ENCODE measurements at regions not wholly inside any gene's neighbourhood (a gene's known extent, or its start where the extent isn't known, plus 50 kb on each side); places are given as distances from the start of the nearest gene placed in this dataset.
"Not testable (repeated sequence)": the region's sequence is repeated elsewhere in the genome, so short reads cannot be mapped to it uniquely, and the experiment has no call there.

DNA sequence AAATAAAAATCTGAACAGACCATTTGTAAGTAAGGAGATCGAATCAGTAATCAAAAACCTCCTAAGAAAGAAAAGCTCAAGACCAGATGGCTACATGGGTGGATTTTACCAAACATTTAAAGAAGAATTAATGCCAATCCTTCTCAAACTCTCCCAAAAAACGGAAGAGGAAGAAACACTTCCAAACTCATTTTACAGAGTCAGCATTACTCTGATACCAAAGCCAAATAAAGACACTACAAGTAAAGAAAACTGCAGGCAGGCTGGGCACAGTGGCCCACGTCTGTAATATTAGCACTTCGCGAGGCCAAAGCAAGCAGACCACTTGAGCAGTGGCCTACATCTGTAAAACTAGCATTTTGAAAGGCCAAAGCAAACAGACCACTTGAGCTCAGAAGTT is 159.8 kb downstream of the DPY19L2 start:
- Histone ChIP-seq H3K9me3 (ENCODE audit: control insufficient read depth in 2 of 2, insufficient read depth in 1 of 2, low read length in 1 of 2) (no peaks in the 10 kb centered on the region), H3K27me3 (ENCODE audit: control insufficient read depth in 2 of 2, insufficient read depth in 1 of 2, low read length in 1 of 2) (no peaks in the 10 kb centered on the region), H3K27ac (ENCODE audit: low read depth in 1 of 2, low read length in 1 of 2) (no peak overlapping the region), H3K36me3 (ENCODE audit: control insufficient read depth in 2 of 2, insufficient read depth in 2 of 2, low read length in 1 of 2) (no peaks in the 10 kb centered on the region), H3K4me1 (ENCODE audit: control insufficient read depth in 2 of 2, insufficient read depth in 2 of 2, low read length in 2 of 2) (no peaks in the 10 kb centered on the region), H3K4me3 (ENCODE audit: low read length in 2 of 2) (no peak overlapping the region)
- WGBS, result 95% methylated on average over 5 of the region's 5 CpGs
- DNase-seq (ENCODE audit: low read depth in 6 of 9, low spot score in 9 of 9), result no peak

DNA sequence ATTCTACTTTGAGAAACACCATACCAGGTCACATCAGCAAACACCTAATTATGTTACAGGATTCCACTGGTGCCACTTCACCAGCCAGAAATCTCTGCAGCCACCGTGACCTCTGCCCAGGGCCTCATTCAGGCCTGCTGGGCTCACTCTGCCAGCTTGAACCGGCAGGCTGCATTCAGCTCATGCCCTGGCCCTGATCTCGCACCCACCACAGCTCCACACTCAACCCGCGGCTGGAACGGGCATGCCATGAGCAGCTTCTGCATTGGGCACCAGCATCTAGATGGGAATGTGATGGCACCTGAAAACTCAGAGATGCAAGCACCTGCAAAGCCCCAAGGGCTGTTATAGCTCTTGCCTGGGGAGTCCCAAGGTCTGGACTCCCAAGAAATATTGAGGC is 168.7 kb downstream of the DPY19L2 start:
- Histone ChIP-seq H3K36me3 (ENCODE audit: control insufficient read depth in 2 of 2, insufficient read depth in 2 of 2, low read length in 1 of 2) (no peaks in the 10 kb centered on the region), H3K9me3 (ENCODE audit: control insufficient read depth in 2 of 2, insufficient read depth in 1 of 2, low read length in 1 of 2) (no peaks in the 10 kb centered on the region), H3K27ac (ENCODE audit: low read depth in 1 of 2, low read length in 1 of 2) (no peak overlapping the region), H3K4me1 (ENCODE audit: control insufficient read depth in 2 of 2, insufficient read depth in 2 of 2, low read length in 2 of 2) (no peaks in the 10 kb centered on the region), H3K27me3 (ENCODE audit: control insufficient read depth in 2 of 2, insufficient read depth in 1 of 2, low read length in 1 of 2) (no peaks in the 10 kb centered on the region), H3K4me3 (ENCODE audit: low read length in 2 of 2) (no peak overlapping the region)
- 96% methylated on average over 6 of the region's 6 CpGs for WGBS
- DNase-seq (ENCODE audit: low read depth in 6 of 9, low spot score in 9 of 9), result no peak

DNA sequence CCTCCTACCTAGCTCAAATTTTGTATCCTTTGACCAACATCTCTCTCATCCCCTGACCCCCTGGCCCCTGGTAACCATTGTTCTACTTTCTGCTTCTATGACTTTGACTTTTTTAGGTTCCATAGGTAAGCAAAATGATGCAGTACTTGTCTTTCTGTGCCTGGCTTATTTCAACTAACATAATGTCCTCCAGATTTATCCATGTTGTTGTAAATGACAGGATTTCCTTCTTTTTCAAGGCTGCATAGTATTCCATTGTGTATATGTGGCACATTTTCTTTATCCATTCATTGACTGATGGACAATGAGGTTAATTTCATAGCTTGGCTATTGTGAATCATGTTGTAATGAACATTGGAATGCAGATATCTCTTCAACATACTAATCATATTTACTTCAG is 170.1 kb downstream of the DPY19L2 start:
- Histone ChIP-seq H3K4me3 (ENCODE audit: low read length in 2 of 2) (no peak overlapping the region), H3K4me1 (ENCODE audit: control insufficient read depth in 2 of 2, insufficient read depth in 2 of 2, low read length in 2 of 2) (no peaks in the 10 kb centered on the region), H3K9me3 (ENCODE audit: control insufficient read depth in 2 of 2, insufficient read depth in 1 of 2, low read length in 1 of 2) (no peaks in the 10 kb centered on the region), H3K27me3 (ENCODE audit: control insufficient read depth in 2 of 2, insufficient read depth in 1 of 2, low read length in 1 of 2) (no peaks in the 10 kb centered on the region), H3K27ac (ENCODE audit: low read depth in 1 of 2, low read length in 1 of 2) (no peak overlapping the region), H3K36me3 (ENCODE audit: control insufficient read depth in 2 of 2, insufficient read depth in 2 of 2, low read length in 1 of 2) (no peaks in the 10 kb centered on the region)
- no peak for DNase-seq (ENCODE audit: low read depth in 6 of 9, low spot score in 9 of 9)

DNA sequence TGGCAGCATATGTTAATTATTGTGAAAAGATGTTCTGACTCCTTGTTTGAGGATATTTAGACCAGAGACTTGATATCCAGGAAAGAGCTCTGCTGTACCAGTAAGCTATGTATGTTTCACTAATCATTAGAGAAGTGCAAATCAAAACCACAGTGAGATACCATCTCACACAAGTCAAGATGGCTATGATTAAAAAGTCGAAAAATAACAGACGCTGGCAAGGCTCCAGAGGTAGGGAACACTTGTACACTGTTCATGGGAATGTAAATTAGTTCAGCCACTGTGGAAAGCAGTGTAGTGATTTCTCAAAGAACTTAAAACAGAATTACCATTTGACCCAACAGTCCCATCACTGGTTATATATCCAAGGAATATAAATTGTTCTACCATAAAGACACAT is 171.6 kb downstream of the DPY19L2 start:
- WGBS, result 49% methylated on average over 2 of the region's 2 CpGs
- Histone ChIP-seq H3K9me3 (ENCODE audit: control insufficient read depth in 2 of 2, insufficient read depth in 1 of 2, low read length in 1 of 2) (no peaks in the 10 kb centered on the region), H3K27me3 (ENCODE audit: control insufficient read depth in 2 of 2, insufficient read depth in 1 of 2, low read length in 1 of 2) (no peaks in the 10 kb centered on the region), H3K36me3 (ENCODE audit: control insufficient read depth in 2 of 2, insufficient read depth in 2 of 2, low read length in 1 of 2) (no peaks in the 10 kb centered on the region), H3K4me1 (ENCODE audit: control insufficient read depth in 2 of 2, insufficient read depth in 2 of 2, low read length in 2 of 2) (no peaks in the 10 kb centered on the region), H3K27ac (ENCODE audit: low read depth in 1 of 2, low read length in 1 of 2) (no peak overlapping the region), H3K4me3 (ENCODE audit: low read length in 2 of 2) (no peak overlapping the region)
- no peak for DNase-seq (ENCODE audit: low read depth in 6 of 9, low spot score in 9 of 9)

DNA sequence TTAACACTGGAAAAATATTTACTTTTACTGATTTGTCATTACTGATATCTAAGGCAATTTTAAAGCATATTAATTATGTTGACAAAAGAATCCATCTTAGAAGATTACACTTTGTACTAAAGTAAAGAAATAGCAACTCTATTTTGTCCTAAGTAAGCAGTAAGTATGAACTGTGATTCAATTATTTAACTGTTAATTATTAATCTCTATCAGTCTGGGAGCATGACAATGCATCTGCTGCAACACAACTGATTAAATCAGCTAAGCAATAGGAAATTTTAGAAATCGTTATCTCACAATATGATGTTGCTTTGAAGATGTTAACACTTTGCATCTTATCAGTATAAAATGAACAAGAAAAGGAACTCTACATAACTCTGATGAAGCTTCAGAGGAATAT is 172.3 kb downstream of the DPY19L2 start:
- Histone ChIP-seq H3K36me3 (ENCODE audit: control insufficient read depth in 2 of 2, insufficient read depth in 2 of 2, low read length in 1 of 2) (no peaks in the 10 kb centered on the region), H3K27me3 (ENCODE audit: control insufficient read depth in 2 of 2, insufficient read depth in 1 of 2, low read length in 1 of 2) (no peaks in the 10 kb centered on the region), H3K4me1 (ENCODE audit: control insufficient read depth in 2 of 2, insufficient read depth in 2 of 2, low read length in 2 of 2) (no peaks in the 10 kb centered on the region), H3K9me3 (ENCODE audit: control insufficient read depth in 2 of 2, insufficient read depth in 1 of 2, low read length in 1 of 2) (no peaks in the 10 kb centered on the region), H3K27ac (ENCODE audit: low read depth in 1 of 2, low read length in 1 of 2) (no peak overlapping the region), H3K4me3 (ENCODE audit: low read length in 2 of 2) (no peak overlapping the region)
- WGBS, result 86% methylated on average over 1 of the region's 1 CpG
- DNase-seq (ENCODE audit: low read depth in 6 of 9, low spot score in 9 of 9), result no peak

DNA sequence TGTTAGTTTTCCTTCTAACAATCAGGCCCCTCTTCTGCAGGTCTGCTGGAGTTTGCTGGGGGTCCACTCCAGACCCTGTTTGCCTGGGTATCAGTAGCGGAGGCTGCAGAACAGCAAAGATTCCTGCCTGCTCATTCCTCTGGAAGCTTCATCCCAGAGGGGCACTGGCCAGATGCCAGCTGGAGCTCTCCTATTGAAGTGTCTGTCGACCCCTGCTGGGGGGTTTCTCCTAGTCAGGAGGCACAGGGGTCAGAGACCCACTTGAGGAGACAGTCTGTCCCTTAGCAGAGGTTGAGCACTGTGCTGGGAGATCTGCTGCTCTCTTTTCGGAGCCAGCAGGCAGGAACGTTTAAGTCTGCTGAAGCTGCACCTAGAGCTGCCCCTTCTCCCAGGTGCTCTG is 174.9 kb downstream of the DPY19L2 start:
- 76% methylated on average over 4 of the region's 4 CpGs for WGBS
- DNase-seq (ENCODE audit: low read depth in 6 of 9, low spot score in 9 of 9); H3K4me1 ChIP-seq (ENCODE audit: control insufficient read depth in 2 of 2, insufficient read depth in 2 of 2, low read length in 2 of 2): not testable (repeated sequence)

DNA sequence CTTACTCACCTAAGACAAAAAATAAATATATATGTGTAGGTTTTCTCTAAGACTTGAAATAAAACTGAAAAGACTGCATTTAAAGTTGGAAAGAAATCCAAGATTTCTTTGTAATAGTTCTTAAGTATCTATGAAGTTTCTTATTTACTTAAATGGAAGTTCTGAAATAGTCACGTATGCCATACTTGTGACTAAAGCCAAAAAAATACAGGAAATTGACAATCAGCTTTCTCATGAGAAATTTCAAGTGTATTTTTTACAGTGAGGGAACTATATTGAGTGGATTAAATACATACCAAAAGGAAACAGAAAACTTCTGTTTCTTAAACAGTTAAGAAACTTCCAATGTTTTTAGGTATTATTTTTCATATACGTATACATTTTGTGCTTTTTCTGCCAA is 188.1 kb downstream of the DPY19L2 start:
- WGBS, result 94% methylated on average over 2 of the region's 2 CpGs
- H3K9me3 ChIP-seq (ENCODE audit: control insufficient read depth in 2 of 2, insufficient read depth in 1 of 2, low read length in 1 of 2), result no peaks in the 10 kb centered on the region
- H3K4me3 ChIP-seq (ENCODE audit: low read length in 2 of 2), result no peak overlapping the region

More for the DNA sequence above, 174.9 kb downstream of the DPY19L2 start:
- H3K36me3 ChIP-seq (ENCODE audit: control insufficient read depth in 2 of 2, insufficient read depth in 2 of 2, low read length in 1 of 2); H3K27ac ChIP-seq (ENCODE audit: low read depth in 1 of 2, low read length in 1 of 2); H3K9me3 ChIP-seq (ENCODE audit: control insufficient read depth in 2 of 2, insufficient read depth in 1 of 2, low read length in 1 of 2); H3K27me3 ChIP-seq (ENCODE audit: control insufficient read depth in 2 of 2, insufficient read depth in 1 of 2, low read length in 1 of 2); H3K4me3 ChIP-seq (ENCODE audit: low read length in 2 of 2): not testable (repeated sequence)

DNA sequence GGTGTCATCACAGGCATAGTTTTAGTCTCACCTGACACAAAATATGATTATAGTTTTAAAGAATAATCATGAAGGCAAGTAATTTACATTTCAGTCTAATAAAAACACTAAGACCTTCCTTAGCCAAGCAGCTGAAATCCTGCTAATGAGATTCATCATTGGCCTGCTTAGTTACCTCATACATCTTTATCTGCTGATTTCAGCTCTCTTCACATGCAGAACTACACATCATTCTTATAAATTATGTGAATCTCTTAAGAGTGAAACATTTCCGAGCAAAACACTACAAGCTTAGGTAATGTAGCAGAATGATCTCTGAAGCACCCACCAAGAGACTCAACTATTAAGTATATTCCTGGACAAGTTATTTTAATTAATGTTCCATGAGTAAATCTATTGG is 198.1 kb downstream of the DPY19L2 start:
- Histone ChIP-seq H3K4me1 (ENCODE audit: control insufficient read depth in 2 of 2, insufficient read depth in 2 of 2, low read length in 2 of 2) (no peaks in the 10 kb centered on the region), H3K27ac (ENCODE audit: low read depth in 1 of 2, low read length in 1 of 2) (no peak overlapping the region), H3K36me3 (ENCODE audit: control insufficient read depth in 2 of 2, insufficient read depth in 2 of 2, low read length in 1 of 2) (no peaks in the 10 kb centered on the region), H3K9me3 (ENCODE audit: control insufficient read depth in 2 of 2, insufficient read depth in 1 of 2, low read length in 1 of 2) (no peaks in the 10 kb centered on the region), H3K4me3 (ENCODE audit: low read length in 2 of 2) (no peak overlapping the region), H3K27me3 (ENCODE audit: control insufficient read depth in 2 of 2, insufficient read depth in 1 of 2, low read length in 1 of 2) (no peaks in the 10 kb centered on the region)
- 99% methylated on average over 1 of the region's 1 CpG for WGBS
- DNase-seq (ENCODE audit: low read depth in 6 of 9, low spot score in 9 of 9), result no peak

More for the DNA sequence above, 188.1 kb downstream of the DPY19L2 start:
- Histone ChIP-seq H3K36me3 (ENCODE audit: control insufficient read depth in 2 of 2, insufficient read depth in 2 of 2, low read length in 1 of 2) (no peaks in the 10 kb centered on the region), H3K27ac (ENCODE audit: low read depth in 1 of 2, low read length in 1 of 2) (no peak overlapping the region), H3K4me1 (ENCODE audit: control insufficient read depth in 2 of 2, insufficient read depth in 2 of 2, low read length in 2 of 2) (no peaks in the 10 kb centered on the region), H3K27me3 (ENCODE audit: control insufficient read depth in 2 of 2, insufficient read depth in 1 of 2, low read length in 1 of 2) (no peaks in the 10 kb centered on the region)
- DNase-seq (ENCODE audit: low read depth in 6 of 9, low spot score in 9 of 9), result no peak

DNA sequence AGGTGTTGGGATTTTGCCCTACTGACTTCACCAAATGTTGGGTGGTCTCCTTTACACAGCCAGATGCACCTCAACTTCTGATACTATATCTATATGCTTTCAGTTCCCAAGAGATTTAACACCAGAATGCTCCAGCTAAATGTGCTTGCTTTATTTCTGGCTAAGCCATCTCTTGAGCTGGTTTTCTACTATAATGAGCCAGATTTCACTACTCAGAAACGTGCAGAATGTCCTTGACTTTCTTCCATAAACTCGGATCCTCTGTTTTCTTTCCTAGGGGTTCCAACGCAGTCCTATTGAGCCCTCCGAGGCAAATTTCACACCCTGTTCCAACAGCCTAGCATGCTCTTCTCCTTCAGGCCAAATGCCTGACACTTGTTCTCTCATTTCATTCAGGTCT is 200.3 kb downstream of the DPY19L2 start:
- H3K36me3 ChIP-seq (ENCODE audit: control insufficient read depth in 2 of 2, insufficient read depth in 2 of 2, low read length in 1 of 2), result no peaks in the 10 kb centered on the region
- no peaks in the 10 kb centered on the region for H3K4me1 ChIP-seq (ENCODE audit: control insufficient read depth in 2 of 2, insufficient read depth in 2 of 2, low read length in 2 of 2)
- H3K4me3 ChIP-seq (ENCODE audit: low read length in 2 of 2), result no peak overlapping the region
- no peaks in the 10 kb centered on the region for H3K9me3 ChIP-seq (ENCODE audit: control insufficient read depth in 2 of 2, insufficient read depth in 1 of 2, low read length in 1 of 2)
- no peaks in the 10 kb centered on the region for H3K27me3 ChIP-seq (ENCODE audit: control insufficient read depth in 2 of 2, insufficient read depth in 1 of 2, low read length in 1 of 2)
- WGBS, result 95% methylated on average over 4 of the region's 4 CpGs
- no peak overlapping the region for H3K27ac ChIP-seq (ENCODE audit: low read depth in 1 of 2, low read length in 1 of 2)
- no peak for DNase-seq (ENCODE audit: low read depth in 6 of 9, low spot score in 9 of 9)

DNA sequence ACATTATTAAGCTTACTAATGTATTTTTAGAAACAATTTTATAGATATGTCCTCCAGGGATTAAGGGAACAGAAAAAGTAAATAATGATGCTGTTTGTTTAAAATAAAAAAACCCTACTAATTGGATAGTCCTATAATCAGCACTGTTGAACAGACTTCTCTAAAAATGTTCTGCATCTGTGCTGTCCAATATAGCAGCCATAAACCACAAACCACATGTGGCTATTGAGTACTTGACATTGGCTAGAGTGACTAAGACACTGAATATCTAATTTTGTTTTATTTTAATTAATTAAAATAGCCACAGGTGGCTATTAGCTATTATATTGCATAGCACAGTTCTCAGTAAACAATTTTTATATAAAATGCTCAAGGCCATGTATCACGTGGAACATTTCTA is 210.4 kb downstream of the DPY19L2 start:
- no peak for DNase-seq (ENCODE audit: low read depth in 6 of 9, low spot score in 9 of 9)
- H3K9me3 ChIP-seq (ENCODE audit: control insufficient read depth in 2 of 2, insufficient read depth in 1 of 2, low read length in 1 of 2), result no peaks in the 10 kb centered on the region
- H3K36me3 ChIP-seq (ENCODE audit: control insufficient read depth in 2 of 2, insufficient read depth in 2 of 2, low read length in 1 of 2), result no peaks in the 10 kb centered on the region
- WGBS, result 86% methylated on average over 1 of the region's 1 CpG
- no peak overlapping the region for H3K27ac ChIP-seq (ENCODE audit: low read depth in 1 of 2, low read length in 1 of 2)
- no peaks in the 10 kb centered on the region for H3K4me1 ChIP-seq (ENCODE audit: control insufficient read depth in 2 of 2, insufficient read depth in 2 of 2, low read length in 2 of 2)
- H3K4me3 ChIP-seq (ENCODE audit: low read length in 2 of 2), result no peak overlapping the region
- no peaks in the 10 kb centered on the region for H3K27me3 ChIP-seq (ENCODE audit: control insufficient read depth in 2 of 2, insufficient read depth in 1 of 2, low read length in 1 of 2)

Measured in thymus (tissue), 11 donors.